HFF-Myc (cell line): ENCODE measurements at regions not wholly inside any gene's neighbourhood (a gene's known extent, or its start where the extent isn't known, plus 50 kb on each side); places are given as distances from the start of the nearest gene placed in this dataset.

Experiments
- DNase-seq: peaks from one replicate; pipeline ENCODE4 v3.0.0-alpha.2; 2011; ENCODE audit warnings: low read depth; ENCODE audit errors: extremely low read depth
- H3K4me3 ChIP-seq: replicated peaks from 2 replicates; pipeline ENCODE4 v1.5.1; 2011; ENCODE audit warnings: low read depth, mild to moderate bottlenecking, control low read depth, low read length
- CTCF ChIP-seq: IDR thresholded peaks from 2 replicates; pipeline ENCODE4 v1.5.1; 2012; ENCODE audit warnings: mild to moderate bottlenecking, low read depth, low read length, control low read depth; ENCODE audit errors: missing control alignments

GRCh38 chr5:84474126-84474525 is 89.4 kb upstream of the EDIL3 start:
- DNase-seq = no peak
- no peak overlapping the region for H3K4me3 ChIP-seq
- no peak for TF ChIP-seq CTCF

- TF ChIP-seq CTCF = no peak
- no peak for DNase-seq
- no peak overlapping the region for H3K4me3 ChIP-seq
Measured at GRCh38 chr5:84453405-84453804, 68.7 kb upstream of the EDIL3 start.

GRCh38 chr5:84450617-84451414 is 66.1 kb upstream of the EDIL3 start:
- TF ChIP-seq CTCF = no peak
- H3K4me3 ChIP-seq = no peak overlapping the region
- DNase-seq = no peak

- TF ChIP-seq CTCF = no peak
- no peak for DNase-seq
- no peak overlapping the region for H3K4me3 ChIP-seq
Measured at GRCh38 chr5:84445049-84445685, 60.5 kb upstream of the EDIL3 start.

GRCh38 chr5:84438456-84438855 is 53.8 kb upstream of the EDIL3 start:
- H3K4me3 ChIP-seq = no peak overlapping the region
- TF ChIP-seq CTCF = no peak
- no peak for DNase-seq

GRCh38 chr5:84437673-84438315 is 53.1 kb upstream of the EDIL3 start:
- no peak for TF ChIP-seq CTCF
- DNase-seq = no peak
- H3K4me3 ChIP-seq = no peak overlapping the region
